ENCODE measurements at regions not wholly inside any gene's neighbourhood (a gene's known extent, or its start where the extent isn't known, plus 50 kb on each side); places are given as distances from the start of the nearest gene placed in this dataset.

GRCh38 chr2:898319-898718 is 52.3 kb upstream of the SNTG2 start:
- Mint-ChIP-seq H3K27me3 (peaks cover 5% of the 10 kb centered on the region), H3K9me3 (peaks cover 5% of the 10 kb centered on the region), H3K36me3 (no peaks in the 10 kb centered on the region), H3K27ac (no peak overlapping the region), H3K4me1 (no peaks in the 10 kb centered on the region), H3K4me3 (no peak overlapping the region)
- ATAC-seq (ENCODE audit: low read depth), result no peak
- DNase-seq (ENCODE audit: low spot score in 2 of 2), result no peak

DNA sequence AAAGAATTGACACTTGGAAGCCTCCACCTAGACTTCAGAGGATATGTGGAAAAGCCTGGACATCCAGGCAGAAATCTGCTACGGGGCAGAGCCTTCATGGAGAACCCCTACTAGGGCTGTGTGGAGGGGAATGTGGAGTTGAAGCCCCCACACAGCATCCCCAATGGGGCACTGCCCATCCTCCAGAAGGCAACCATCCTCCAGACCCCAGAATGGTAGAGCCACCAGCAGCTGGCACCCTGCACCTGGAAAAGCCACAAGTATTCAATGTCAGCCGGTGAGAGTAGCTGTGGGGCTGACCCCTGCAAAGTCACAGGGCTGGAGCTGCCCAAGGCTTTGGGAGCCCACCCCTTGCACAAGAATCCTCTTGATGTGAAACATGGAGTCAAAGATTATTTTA is 53.6 kb upstream of the SNTG2 start:
- Mint-ChIP-seq H3K27me3 (peaks cover 2% of the 10 kb centered on the region), H3K36me3 (no peaks in the 10 kb centered on the region)
- ATAC-seq (ENCODE audit: low read depth), result no peak

DNA sequence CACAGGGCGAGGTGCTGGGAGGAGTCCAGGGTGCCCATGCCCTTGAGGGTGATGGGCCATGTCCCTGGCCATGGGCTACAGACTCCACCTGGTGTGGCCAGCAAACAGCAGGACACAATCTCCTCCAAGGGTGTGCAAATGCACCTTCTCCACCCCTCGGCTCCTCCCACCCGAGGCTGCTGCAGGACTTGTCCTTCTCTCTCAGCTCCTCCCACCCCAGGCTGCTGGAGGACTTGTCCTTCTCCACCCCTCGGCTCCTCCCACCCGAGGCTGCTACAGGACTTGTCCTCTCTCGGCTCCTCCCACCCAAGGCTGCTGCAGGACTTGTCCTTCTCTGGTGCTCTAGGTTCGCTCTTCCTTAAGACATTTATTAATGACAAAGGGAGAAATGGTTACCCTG is 57.3 kb upstream of the SNTG2 start:
- no peak for DNase-seq (ENCODE audit: low spot score in 2 of 2)
- Mint-ChIP-seq H3K4me1 (no peaks in the 10 kb centered on the region), H3K36me3 (no peaks in the 10 kb centered on the region), H3K4me3 (no peak overlapping the region), H3K9me3 (peaks cover 5% of the 10 kb centered on the region), H3K27me3 (peaks cover 3% of the 10 kb centered on the region), H3K27ac (no peak overlapping the region)
- ATAC-seq (ENCODE audit: low read depth), result no peak

More for the DNA sequence above, 53.6 kb upstream of the SNTG2 start:
- no peak for DNase-seq (ENCODE audit: low spot score in 2 of 2)
- Mint-ChIP-seq H3K4me3 (no peak overlapping the region), H3K9me3 (peaks cover 5% of the 10 kb centered on the region), H3K27ac (no peak overlapping the region), H3K4me1 (no peaks in the 10 kb centered on the region)

DNA sequence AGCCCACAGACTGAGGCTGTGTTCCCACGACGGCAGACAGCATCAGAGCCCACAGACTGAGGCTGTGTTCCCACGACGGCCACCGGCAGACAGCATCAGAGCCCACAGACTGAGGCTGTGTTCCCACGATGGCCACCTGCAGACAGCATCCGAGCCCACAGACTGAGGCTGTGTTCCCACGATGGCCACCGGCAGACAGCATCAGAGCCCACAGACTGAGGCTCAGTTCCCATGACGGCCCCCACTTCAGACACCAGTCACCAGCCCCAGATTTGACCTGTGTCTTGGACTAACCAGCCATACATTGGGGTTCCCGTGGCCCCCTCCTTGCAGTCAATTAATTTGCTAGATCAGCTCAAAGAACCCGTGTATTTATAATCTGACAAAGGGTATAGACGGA is 57.8 kb upstream of the SNTG2 start:
- H3K27ac Mint-ChIP-seq, result no peak overlapping the region
- H3K27me3 Mint-ChIP-seq, result peaks cover 3% of the 10 kb centered on the region
- H3K9me3 Mint-ChIP-seq, result peaks cover 5% of the 10 kb centered on the region
- no peaks in the 10 kb centered on the region for H3K36me3 Mint-ChIP-seq
- DNase-seq (ENCODE audit: low spot score in 2 of 2) (no peak), ATAC-seq (ENCODE audit: low read depth) (no peak)
- no peaks in the 10 kb centered on the region for H3K4me1 Mint-ChIP-seq
- H3K4me3 Mint-ChIP-seq, result no peak overlapping the region

DNA sequence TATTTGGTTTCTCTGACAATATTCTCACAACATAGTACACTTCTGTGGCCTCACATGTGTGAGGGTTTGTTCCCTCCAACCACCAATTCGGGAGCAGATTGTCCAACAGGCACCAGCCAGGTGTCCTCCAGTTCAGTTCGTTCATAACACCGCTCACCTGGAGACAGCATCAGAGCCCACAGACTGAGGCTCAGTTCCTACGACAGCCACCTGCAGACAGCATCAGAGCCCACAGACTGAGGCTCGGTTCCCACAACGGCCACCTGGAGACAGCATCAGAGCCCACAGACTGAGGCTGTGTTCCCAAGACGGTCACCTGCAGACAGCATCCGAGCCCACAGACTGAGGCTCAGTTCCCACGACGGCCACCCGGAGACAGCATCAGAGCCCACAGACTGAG is 58.2 kb upstream of the SNTG2 start:
- DNase-seq (ENCODE audit: low spot score in 2 of 2), result no peak
- Mint-ChIP-seq H3K36me3 (no peaks in the 10 kb centered on the region), H3K4me1 (no peaks in the 10 kb centered on the region), H3K4me3 (no peak overlapping the region), H3K9me3 (peaks cover 3% of the 10 kb centered on the region), H3K27me3 (peaks cover 4% of the 10 kb centered on the region), H3K27ac (no peak overlapping the region)
- ATAC-seq (ENCODE audit: low read depth), result no peak

GRCh38 chr2:891734-892133 is 58.9 kb upstream of the SNTG2 start:
- Mint-ChIP-seq H3K27me3 (peaks cover 5% of the 10 kb centered on the region), H3K4me1 (no peaks in the 10 kb centered on the region), H3K9me3 (peaks cover 3% of the 10 kb centered on the region), H3K27ac (no peak overlapping the region), H3K36me3 (no peaks in the 10 kb centered on the region), H3K4me3 (no peak overlapping the region)
- no peak for DNase-seq (ENCODE audit: low spot score in 2 of 2)
- ATAC-seq (ENCODE audit: low read depth), result no peak

DNA sequence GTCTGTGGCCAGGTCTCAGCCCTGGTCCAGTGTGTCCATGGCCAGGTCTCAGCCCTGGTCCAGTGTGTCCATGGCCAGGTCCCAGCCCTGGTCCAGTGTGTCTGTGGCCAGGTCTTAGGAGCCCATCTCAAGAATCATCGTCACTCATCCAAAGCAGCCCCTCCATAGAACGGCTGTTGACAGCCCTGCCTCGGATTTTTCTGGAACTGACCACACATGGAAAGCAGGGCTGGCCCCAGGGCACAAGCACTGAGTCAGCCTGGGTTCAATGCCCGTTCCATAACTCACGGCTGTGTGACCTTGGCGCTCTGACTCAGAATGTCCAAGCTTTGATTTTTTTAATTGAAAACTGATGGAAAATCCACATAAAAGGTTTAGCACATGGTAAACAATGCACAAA is 59.9 kb upstream of the SNTG2 start:
- no peak overlapping the region for H3K27ac Mint-ChIP-seq
- no peaks in the 10 kb centered on the region for H3K36me3 Mint-ChIP-seq
- ATAC-seq (ENCODE audit: low read depth) (no peak), DNase-seq (ENCODE audit: low spot score in 2 of 2) (no peak)
- no peaks in the 10 kb centered on the region for H3K4me1 Mint-ChIP-seq
- peaks cover 5% of the 10 kb centered on the region for H3K27me3 Mint-ChIP-seq
- H3K9me3 Mint-ChIP-seq, result no peaks in the 10 kb centered on the region
- no peak overlapping the region for H3K4me3 Mint-ChIP-seq

DNA sequence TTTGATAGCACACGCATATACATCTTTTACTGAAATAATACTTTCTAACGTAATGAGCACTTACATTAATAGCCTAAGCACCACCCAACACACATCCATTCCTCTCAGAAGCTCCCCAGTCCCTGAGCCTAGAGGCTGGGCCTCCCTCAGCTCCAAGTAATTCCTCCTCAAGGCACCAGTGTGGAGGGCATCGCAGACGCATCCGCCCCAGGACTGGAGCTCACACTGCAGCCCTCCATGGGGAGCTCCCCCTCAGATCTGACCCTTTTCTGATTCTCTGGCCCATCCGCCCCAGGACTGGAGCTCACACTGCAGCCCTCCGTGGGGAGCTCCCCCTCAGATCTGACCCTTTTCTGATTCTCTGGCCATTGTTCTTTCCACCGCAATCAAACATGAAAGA is 60.4 kb upstream of the SNTG2 start:
- H3K27me3 Mint-ChIP-seq, result peaks cover 6% of the 10 kb centered on the region
- H3K36me3 Mint-ChIP-seq, result no peaks in the 10 kb centered on the region
- DNase-seq (ENCODE audit: low spot score in 2 of 2), result no peak
- ATAC-seq (ENCODE audit: low read depth), result no peak
- H3K9me3 Mint-ChIP-seq, result no peaks in the 10 kb centered on the region
- H3K4me3 Mint-ChIP-seq, result no peak overlapping the region
- H3K27ac Mint-ChIP-seq, result no peak overlapping the region
- H3K4me1 Mint-ChIP-seq, result no peaks in the 10 kb centered on the region

- peaks cover 14% of the 10 kb centered on the region for H3K27me3 Mint-ChIP-seq
- no peak for DNase-seq (ENCODE audit: low spot score in 2 of 2)
- no peaks in the 10 kb centered on the region for H3K36me3 Mint-ChIP-seq
- no peak overlapping the region for H3K4me3 Mint-ChIP-seq
- no peaks in the 10 kb centered on the region for H3K9me3 Mint-ChIP-seq
- no peak overlapping the region for H3K27ac Mint-ChIP-seq
- no peak for ATAC-seq (ENCODE audit: low read depth)
- H3K4me1 Mint-ChIP-seq, result peaks cover 4% of the 10 kb centered on the region
Measured at GRCh38 chr2:888906-889566, 61.6 kb upstream of the SNTG2 start.

DNA sequence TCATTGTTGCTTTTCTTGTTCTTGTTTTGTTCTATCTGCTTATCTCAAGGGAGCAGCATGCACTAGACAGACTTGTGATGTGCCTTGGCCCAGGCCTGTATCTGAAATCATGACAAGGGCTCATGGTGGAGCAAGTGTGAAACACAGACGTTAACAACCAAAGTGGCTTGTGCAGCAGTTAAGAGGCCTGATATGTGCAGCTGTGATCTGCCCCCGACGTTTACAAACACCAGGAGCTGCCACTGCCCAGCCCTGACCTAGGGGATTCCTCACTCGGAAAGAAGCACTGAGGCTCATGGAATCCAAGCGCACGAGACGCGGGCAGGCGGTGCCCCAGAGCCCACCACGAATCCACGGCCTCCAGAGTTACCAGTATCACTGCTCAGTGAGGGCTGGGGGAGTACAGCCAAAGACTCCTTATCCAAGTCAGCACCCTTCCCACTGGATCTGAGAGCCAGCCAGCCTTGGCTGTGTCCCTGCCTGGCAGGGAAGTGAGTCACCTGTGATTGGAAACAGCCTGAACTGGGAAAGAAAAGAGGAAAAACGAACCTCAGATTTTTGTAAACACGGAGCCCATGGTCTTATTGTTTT is 62.3 kb upstream of the SNTG2 start:
- Mint-ChIP-seq H3K9me3 (no peaks in the 10 kb centered on the region), H3K36me3 (no peaks in the 10 kb centered on the region), H3K4me3 (no peak overlapping the region), H3K27ac (no peak overlapping the region), H3K27me3 (peaks cover 17% of the 10 kb centered on the region), H3K4me1 (peaks cover 4% of the 10 kb centered on the region)
- ATAC-seq (ENCODE audit: low read depth) (no peak), DNase-seq (ENCODE audit: low spot score in 2 of 2) (no peak)

DNA sequence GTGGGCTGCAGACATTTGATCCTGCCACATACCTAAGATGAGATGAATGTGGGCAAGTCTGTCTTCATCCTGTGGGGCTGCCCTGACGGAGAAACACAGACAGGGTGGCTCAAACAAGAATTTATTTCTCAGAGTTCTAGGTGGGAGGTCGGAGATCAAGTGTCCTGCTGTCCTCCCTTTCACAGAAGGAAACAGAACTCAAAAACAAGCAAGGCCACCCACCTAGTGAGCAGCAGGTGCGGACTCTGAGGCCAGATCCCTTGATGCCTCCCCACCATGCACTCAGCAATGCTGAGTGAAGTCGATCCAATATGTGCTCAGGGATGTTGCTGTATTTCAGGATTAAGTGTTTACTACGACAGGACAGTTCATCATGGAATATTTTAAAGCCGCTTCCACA is 63.0 kb upstream of the SNTG2 start:
- H3K9me3 Mint-ChIP-seq, result no peaks in the 10 kb centered on the region
- peaks cover 19% of the 10 kb centered on the region for H3K27me3 Mint-ChIP-seq
- ATAC-seq (ENCODE audit: low read depth) (no peak), DNase-seq (ENCODE audit: low spot score in 2 of 2) (no peak)
- H3K36me3 Mint-ChIP-seq, result no peaks in the 10 kb centered on the region
- H3K4me1 Mint-ChIP-seq, result peaks cover 4% of the 10 kb centered on the region
- no peak overlapping the region for H3K27ac Mint-ChIP-seq
- H3K4me3 Mint-ChIP-seq, result no peak overlapping the region

DNA sequence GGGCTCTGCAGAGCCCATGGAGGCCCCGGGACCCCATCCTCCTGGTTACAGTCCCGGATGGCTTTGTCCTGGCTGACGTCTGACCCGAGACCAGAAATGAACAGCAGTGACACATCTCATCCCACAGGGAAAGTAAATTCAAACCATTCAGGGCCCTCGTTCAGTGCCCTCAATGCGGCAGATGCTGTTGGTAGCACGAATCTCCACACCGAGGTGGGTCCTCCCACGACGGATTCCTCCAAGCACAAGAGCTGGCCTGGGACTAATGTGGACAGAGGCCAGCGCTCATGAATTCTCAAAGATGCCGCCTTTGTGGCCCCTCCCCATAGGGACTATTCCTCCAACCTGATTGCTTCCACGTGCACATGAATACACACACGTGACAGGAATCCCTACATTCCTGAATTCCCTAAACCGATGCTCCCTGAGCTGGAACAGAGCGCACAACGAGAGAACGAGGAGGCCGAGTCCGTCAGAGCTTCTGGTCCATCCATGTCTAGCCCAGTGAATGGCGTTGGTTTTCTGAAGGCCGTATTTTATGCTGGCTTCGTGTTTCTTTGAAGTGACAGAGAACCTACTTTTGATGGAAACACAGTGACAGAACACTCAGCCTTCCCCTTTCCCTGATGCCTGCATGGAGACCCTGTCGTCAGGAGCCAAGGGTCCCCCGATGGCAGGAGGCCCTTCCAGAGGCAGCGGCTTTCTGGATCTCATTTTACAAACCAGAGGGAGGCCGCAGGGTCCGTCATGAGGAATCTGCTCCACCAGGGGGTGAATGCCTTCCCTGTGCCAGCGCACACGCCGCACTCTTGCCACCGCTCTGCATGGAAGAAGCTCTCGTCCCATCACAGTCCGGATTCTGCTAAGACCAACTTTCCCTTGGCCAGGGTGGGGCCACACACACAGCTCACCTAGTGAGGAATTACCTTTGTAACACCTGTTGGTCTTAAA is 64.3 kb upstream of the SNTG2 start:
- no peaks in the 10 kb centered on the region for H3K36me3 Mint-ChIP-seq
- peaks cover 4% of the 10 kb centered on the region for H3K4me1 Mint-ChIP-seq
- ATAC-seq (ENCODE audit: low read depth) (no peak), DNase-seq (ENCODE audit: low spot score in 2 of 2) (no peak)
- H3K4me3 Mint-ChIP-seq, result no peak overlapping the region
- H3K27me3 Mint-ChIP-seq, result peaks cover 19% of the 10 kb centered on the region
- H3K9me3 Mint-ChIP-seq, result no peaks in the 10 kb centered on the region
- no peak overlapping the region for H3K27ac Mint-ChIP-seq

DNA sequence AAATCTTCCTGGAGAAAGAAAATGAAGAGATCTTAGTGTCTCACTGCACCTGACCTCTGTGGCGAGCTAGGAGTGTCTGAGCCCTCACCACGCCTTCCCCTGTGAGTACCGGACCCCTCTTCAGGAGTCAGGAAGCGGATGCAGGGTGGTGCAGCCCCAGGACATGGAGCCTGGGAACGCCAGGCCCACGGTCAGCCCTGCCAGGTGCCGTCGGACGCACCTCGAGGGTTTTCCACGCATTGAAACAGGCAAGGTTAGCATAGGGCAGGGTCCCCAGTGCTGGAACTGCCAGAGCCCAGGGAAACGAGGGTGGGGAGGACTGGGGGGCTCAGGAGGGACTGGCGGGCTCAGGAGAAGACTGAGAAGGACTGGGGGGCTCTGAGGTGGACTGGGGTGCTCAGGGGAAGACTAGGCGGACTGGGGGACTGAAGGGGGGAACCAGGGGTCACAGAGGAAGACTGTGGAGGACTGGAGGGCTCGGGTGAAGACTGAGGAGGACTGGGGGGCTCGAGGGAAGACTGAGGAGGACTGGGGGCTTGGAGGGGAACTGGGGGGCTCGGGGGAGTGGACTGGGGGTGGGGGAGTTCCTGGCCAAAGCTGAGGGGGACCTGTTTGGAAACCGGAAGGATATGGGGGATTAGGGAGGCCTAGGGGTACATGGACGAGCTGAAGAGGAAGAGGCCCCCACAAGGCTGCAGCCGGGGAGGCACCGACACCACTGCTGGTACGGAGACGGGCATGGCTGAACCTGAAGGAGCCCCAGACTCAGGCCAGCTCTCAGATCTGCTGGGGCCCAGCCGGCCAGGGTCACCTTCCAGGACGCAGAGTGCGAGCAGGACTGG is 65.2 kb upstream of the SNTG2 start:
- Mint-ChIP-seq H3K27ac (no peak overlapping the region), H3K9me3 (no peaks in the 10 kb centered on the region), H3K36me3 (no peaks in the 10 kb centered on the region), H3K27me3 (peaks cover 18% of the 10 kb centered on the region), H3K4me3 (no peak overlapping the region), H3K4me1 (peaks cover 4% of the 10 kb centered on the region)
- DNase-seq (ENCODE audit: low spot score in 2 of 2), result no peak
- no peak for ATAC-seq (ENCODE audit: low read depth)
